ENCODE measurements at regions not wholly inside any gene's neighbourhood (a gene's known extent, or its start where the extent isn't known, plus 50 kb on each side); places are given as distances from the start of the nearest gene placed in this dataset.

DNA sequence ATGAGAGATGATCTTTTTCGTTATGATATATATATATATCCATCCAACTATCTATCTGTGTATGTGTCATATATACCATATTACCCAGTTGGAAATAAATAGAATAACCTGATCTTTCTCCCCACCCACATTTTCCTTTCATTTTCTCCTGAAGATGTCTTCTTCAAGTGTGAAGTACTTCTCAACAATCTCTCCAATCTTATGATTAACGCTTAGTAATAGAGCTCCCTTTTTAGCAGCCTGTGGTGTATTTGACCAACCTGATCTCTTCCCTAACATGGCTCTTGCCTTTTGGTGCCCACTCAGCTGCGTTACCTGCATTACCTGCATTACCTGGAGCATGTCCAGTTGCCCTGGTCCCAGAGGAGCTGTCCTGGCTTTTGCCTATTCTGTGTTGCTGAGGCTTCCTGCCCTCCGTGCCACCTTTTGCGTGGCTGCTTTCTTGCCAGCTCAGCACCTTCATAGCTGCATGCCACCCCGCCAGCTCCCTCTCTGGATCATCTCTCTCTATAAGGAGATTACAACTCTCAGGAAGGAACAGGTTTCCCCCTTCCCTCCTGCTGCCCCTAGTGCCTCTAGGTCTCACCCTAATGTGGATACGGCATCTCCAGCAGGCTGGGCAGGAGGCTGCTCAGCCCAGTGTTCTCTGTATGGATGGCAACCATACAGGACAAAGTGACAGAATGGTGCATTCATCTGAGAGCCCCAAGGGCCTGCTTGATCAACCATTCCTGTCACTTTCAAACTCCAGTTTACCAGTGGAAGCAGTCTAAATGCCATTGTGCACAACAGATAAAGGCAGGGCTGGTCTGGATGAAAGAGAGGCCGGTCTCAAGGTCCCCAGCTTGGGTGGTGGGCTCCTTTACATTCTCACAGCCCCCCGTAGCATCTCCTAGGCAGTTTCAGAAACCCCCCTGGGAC, 126.7 kb downstream of the GADD45G start:
- TF ChIP-seq POLR2A (IDR thresholded peaks at IDR 0.05; ENCODE audit: low read length) (no peak), GATA1 (IDR thresholded peaks at IDR 0.05; ENCODE audit: low read depth, low read length) (no peak)
